Cardiac septum (tissue), 1 donor: ENCODE measurements at regions not wholly inside any gene's neighbourhood (a gene's known extent, or its start where the extent isn't known, plus 50 kb on each side); places are given as distances from the start of the nearest gene placed in this dataset.

Source experiments
- DNase-seq: peaks from one replicate; pipeline ENCODE4 v3.0.0-alpha.2; 2020; ENCODE audit warnings: low spot score
- intact Hi-C: fragments of 100-400 bp; cut with DNase I; formaldehyde crosslinking; loops from one replicate; pipeline ENCODE4 v1.14.0; 2022
- donor health status: DM: no; HTN: no; CAD: no.

- intact Hi-C loops = no loop called here
- no peak for DNase-seq
Observed at GRCh38 chrX:10882484-10882883, 228.6 kb upstream of the HCCS start.

DNA sequence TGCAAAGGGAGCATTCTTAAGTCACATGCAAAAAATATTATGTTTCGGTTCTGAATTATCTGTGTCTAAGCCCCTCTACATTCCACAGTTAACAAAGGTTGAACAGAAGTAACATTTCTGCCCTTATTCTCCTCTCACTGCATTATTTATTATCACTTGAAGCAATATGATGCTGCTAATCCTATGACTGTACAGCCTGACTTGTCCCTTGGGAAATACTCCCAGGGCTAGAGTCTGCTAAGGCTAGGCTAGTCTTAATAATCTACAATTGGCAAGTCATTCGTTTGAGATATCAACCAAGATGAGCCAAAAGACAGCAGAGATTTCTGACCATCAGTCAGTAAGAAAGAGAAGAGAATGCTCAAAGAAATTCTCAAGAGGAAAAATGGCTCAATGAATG, 226.9 kb upstream of the HCCS start:
- DNase-seq = no peak
- intact Hi-C loops = no loop called here

DNA sequence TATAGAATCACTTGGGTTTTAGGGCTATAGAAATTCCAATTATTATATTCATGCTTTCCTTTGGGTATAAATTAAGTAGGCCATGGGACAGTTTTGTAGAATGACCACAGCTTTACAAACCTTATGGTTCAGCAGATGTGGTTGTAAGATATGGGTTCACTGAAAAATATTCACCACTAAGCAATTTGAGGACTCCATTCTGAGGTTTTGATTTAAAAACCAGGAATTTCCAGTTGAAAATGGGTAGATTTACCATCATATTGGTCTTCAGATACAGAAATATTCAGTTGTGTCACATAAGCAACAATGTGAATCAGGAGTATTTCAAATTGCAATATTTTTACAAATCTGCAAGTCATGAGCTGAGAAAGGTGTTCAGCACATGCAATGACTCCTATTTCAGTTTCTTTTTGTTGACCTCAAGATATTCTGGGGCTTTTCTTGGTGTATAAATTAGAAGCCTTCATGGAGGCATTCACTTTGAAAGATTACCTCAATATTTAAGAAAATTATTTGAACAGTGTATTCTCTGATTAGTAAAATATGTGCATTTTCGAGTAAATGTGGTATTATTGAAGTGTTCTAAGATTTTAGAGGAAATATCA, 218.4 kb upstream of the HCCS start:
- no peak for DNase-seq
- intact Hi-C loops = no loop called here

GRCh38 chrX:10893366-10893765, 217.8 kb upstream of the HCCS start:
- intact Hi-C loops = no loop called here
- DNase-seq = no peak

DNA sequence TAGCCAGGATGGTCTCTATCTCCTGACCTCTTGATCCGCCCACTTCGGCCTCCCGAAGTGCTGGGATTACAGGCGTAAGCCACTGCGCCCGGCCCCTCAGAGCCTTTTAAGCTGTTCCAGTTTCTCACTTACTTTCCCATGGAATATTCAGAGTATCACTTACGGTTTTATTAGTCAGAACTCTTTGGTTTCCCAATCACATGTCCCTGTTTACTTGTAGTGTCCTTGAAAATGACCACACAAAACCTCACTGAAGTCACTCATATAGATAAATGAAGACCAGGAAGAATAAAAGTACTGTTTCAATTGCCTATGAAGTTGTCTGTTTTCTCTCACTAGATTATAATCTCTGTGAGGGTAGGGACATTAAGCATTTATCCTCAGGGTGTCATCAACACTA, 217.2 kb upstream of the HCCS start:
- no peak for DNase-seq
- intact Hi-C loops = no loop called here

- no peak for DNase-seq
- intact Hi-C loops = no loop called here
Observed at GRCh38 chrX:10897768-10898167, 213.4 kb upstream of the HCCS start.

GRCh38 chrX:10900585-10901289, 210.4 kb upstream of the HCCS start:
- DNase-seq = no peak
- intact Hi-C loops = no loop called here

DNA sequence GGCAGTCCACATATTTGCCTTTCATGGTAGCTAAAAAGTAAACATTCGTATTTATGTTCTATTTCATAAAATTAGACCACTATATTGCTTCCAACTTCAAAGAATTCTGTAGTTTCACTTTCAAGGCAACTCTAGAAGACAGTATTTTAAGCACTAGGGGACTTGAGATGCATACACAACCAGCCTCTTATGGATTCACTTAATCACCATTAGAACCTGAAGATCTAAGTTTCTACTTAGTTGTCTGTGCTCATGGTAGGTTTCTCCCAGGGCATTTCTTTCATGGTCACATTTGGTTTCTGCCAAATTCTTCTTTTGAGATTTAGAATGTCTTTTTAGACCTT, 209.9 kb upstream of the HCCS start:
- DNase-seq = no peak
- intact Hi-C loops = no loop called here

DNA sequence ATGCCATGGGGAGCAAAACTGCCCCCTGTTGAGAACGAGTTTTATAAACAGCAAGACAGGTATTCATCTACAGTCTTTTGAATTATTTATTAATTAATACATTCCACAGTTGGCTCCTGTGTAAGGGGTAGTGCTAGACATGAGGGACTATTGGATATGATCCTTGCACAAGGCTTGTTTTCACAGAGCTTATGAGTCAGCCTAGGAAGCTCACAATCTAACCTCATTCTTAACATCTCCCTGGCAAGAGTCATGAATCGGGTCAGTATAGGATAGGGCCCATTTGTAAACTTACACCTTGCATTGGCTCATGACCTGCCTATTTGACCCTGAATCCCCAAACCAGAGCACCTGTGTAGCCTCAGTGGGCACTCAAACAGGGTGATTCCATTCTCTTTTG, 209.1 kb upstream of the HCCS start:
- DNase-seq = no peak
- intact Hi-C loops = no loop called here

DNA sequence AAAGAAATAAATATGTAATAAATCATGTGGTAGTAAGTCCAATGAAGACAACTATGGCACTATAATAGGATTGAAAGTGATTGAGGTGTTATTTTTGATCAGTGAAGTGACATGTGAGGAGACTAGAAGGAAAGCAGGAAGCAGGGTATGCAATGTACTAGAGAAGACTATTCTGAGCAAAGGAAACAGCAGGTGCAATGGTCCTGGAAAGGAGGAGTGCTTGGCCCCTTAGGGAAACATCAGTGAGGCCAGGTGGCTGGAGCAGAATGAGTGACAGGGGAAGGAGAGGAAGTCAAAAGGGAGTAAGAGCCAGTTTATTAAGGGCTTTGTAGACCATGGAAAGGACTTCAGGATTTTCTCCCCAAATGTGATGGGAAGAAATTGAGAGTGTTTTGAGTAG, 207.6 kb upstream of the HCCS start:
- intact Hi-C loops = no loop called here

GRCh38 chrX:10904220-10904619, 206.9 kb upstream of the HCCS start:
- intact Hi-C loops = no loop called here
- DNase-seq = no peak

More for the DNA sequence above, 207.6 kb upstream of the HCCS start:
- DNase-seq = no peak

- intact Hi-C loops = no loop called here
Observed at GRCh38 chrX:10906866-10907265, 204.3 kb upstream of the HCCS start.

GRCh38 chrX:10922159-10922558, 189.0 kb upstream of the HCCS start:
- intact Hi-C loops = no loop called here
- DNase-seq = no peak

More at GRCh38 chrX:10906866-10907265, 204.3 kb upstream of the HCCS start:
- no peak for DNase-seq

- intact Hi-C loops = no loop called here
- DNase-seq = no peak
Observed at GRCh38 chrX:10922835-10923234, 188.3 kb upstream of the HCCS start.

DNA sequence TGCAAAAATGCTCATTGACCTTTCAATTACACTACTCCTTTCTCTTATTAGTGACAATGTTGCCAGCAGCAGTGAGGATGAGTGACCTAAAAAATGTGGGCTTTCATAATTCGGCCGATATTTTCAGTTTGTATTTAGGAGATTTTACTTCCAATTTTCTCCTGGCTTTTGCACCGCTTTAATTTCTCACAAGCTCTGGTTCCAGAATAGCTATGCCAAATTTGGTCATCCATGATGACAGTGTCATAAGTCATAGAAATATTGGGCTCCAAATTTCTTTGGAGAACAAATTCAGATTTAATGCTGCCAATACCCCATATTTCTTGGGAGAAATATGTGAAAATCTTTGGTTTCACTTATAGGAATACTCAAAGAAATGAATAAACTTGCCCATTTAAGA, 187.7 kb upstream of the HCCS start:
- no peak for DNase-seq
- intact Hi-C loops = no loop called here

DNA sequence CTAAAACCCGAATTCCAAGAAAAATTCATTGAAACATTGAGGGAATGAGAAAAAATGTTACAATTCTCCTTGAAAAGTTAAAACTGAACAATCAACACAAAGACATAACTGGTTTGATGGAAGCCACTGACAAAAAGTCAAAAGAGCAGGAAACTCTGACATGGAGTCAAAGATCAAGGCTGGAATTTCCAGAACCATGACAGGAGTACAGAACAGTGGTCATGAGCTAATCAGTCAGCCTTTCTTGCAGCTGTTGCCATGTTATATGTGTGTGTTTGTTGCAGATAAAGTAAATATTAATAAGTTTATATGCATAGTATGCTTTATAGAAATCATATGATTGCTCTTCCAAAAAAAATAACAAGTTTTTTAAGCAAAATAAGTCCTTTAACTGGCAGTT, 184.7 kb upstream of the HCCS start:
- intact Hi-C loops = no loop called here
- DNase-seq = no peak

GRCh38 chrX:10926891-10927290, 184.2 kb upstream of the HCCS start:
- no peak for DNase-seq
- intact Hi-C loops = no loop called here

DNA sequence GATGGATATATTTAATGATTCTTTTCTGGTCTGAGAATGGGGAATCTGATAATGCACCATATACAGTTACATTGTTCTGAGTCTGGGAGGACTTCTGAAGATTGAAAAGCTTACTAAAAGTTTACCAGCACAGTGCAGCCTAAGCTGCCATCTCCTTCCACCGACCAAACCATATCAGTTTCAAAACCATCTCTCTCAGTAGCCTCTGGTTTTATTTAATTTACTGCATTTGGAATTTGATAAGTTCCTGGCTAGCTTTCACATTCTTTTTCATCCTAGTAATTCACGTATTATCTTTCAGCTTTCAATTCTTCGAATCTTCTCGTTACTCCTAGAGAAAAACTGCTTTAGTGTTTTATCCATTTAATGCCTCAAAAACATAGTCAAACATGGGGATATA, 181.4 kb upstream of the HCCS start:
- no peak for DNase-seq
- intact Hi-C loops = no loop called here

DNA sequence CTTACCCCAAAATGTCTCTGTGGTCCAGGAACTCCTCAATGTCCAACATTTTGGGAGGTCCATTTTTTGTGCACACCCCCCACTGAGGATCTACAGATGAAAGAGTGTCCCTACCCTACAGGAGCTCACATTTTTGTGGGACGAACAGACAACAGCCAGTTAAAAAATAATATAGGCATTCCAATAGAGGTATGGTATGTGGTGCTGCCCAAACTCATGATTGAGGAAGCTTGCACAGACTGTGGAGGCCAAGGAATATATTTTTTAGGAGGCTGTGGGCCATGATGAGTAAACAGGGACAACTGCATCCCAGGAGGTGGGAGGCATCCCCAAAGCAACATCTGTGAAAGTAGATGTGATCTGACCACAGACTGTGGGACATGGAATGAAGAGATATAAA, 181.0 kb upstream of the HCCS start:
- DNase-seq = no peak
- intact Hi-C loops = no loop called here

DNA sequence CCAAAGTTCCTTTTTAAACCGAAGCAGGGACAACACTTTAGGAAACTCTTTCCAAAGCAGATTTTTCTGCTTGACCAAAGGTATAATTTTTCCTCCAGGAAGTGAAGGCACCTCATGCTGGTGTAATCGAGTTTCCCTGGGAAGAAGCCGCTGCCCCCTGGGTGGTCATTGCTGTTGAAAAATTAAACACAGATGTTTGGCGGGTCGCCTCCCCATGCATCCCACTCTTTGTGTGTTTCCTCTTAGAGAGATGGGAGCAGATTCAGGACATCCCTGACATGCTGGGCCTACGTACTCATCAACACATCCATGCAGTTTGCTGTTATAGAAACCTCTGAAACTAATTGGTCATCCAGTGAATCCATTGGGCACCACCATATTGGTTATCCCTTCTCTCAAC, 179.2 kb upstream of the HCCS start:
- no peak for DNase-seq
- intact Hi-C loops = no loop called here

- intact Hi-C loops = no loop called here
- no peak for DNase-seq
Observed at GRCh38 chrX:10932842-10933440, 178.2 kb upstream of the HCCS start.

GRCh38 chrX:10935501-10935900, 175.6 kb upstream of the HCCS start:
- no peak for DNase-seq
- intact Hi-C loops = no loop called here
